ENCODE measurements at regions not wholly inside any gene's neighbourhood (a gene's known extent, or its start where the extent isn't known, plus 50 kb on each side); places are given as distances from the start of the nearest gene placed in this dataset.

DNA sequence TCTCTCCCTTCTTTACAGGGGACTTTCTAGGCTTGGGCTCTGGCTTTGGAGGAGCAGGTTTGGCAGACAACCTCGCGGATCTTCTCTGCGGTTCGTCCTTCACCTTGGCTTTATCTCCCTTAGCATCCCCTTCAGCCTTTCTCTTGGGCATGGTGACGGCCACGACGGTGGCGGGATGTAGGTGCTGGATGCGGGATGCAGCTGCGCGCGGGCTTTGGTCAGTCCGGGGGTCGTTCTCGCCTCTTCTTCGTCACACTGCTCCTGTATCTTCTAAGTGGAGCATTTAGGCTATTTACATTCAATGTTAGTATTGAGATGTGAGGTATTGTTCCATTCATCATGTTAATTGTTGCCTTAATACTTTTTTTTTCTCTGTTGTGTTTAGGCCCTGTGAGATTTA is 217.2 kb upstream of the STXBP6 start:
- TF ChIP-seq POLR2AphosphoS5 (IDR thresholded peaks at IDR 0.05), result no peak
- TF ChIP-seq, protein P1, sequence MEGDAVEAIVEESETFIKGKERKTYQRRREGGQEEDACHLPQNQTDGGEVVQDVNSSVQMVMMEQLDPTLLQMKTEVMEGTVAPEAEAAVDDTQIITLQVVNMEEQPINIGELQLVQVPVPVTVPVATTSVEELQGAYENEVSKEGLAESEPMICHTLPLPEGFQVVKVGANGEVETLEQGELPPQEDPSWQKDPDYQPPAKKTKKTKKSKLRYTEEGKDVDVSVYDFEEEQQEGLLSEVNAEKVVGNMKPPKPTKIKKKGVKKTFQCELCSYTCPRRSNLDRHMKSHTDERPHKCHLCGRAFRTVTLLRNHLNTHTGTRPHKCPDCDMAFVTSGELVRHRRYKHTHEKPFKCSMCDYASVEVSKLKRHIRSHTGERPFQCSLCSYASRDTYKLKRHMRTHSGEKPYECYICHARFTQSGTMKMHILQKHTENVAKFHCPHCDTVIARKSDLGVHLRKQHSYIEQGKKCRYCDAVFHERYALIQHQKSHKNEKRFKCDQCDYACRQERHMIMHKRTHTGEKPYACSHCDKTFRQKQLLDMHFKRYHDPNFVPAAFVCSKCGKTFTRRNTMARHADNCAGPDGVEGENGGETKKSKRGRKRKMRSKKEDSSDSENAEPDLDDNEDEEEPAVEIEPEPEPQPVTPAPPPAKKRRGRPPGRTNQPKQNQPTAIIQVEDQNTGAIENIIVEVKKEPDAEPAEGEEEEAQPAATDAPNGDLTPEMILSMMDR (IDR thresholded peaks at IDR 0.05), result no peak

Data from esophagus muscularis mucosa (tissue), 3 donors.